ENCODE measurements at regions not wholly inside any gene's neighbourhood (a gene's known extent, or its start where the extent isn't known, plus 50 kb on each side); places are given as distances from the start of the nearest gene placed in this dataset.

DNA sequence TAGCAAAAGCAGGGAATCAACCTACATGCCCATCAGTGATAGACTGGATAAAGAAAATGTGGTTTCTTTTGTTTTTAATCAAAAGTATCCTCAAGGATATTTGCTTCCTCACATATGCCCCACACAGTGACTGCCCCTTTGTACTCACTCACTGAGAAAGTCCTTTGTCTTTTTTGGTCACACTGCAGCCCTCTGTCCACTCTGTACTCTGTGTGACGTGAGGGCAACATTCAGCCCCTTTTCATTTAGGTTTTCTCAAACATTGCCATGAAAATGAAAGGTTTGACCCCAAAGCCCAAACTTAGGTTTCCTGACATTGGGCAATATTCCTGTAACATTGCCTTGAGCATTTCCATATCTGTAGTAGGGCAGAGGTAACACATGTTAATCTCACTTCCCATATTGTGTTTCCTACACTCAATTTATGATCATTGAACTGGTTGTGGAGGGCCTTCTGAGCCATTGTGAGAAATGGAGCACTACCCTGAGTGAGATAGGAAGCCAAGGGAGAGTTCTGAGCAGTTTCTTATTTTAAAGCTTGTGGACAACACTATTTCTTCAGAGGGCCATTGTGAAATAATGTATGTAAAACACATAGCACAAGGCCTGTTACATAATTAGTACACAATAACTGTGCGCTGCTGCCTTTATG lies 501.9 kb upstream of the C1orf87 start:
- Histone ChIP-seq H3K27ac (no peak overlapping the region), H3K9ac (no peak overlapping the region), H3K4me3 (no peak overlapping the region), H3K36me3 (no peaks in the 10 kb centered on the region), H3K4me2 (peak overlapping the region in 6 of 11 experiments; percentile 1 to 50 (median 30); a peak in 5 of 22 replicates), H4K20me1 (no peaks in the 10 kb centered on the region), H3K27me3 (no peaks in the 10 kb centered on the region), H3K9me3 (replicated peaks in 1 of 11) (no peaks in the 10 kb centered on the region), H3K4me1 (peaks cover 0 to 21% (median 3%) of the 10 kb centered on the region in 10 experiments; a peak in 7 of 20 replicates)
- TF ChIP-seq Cebpa-rat (IDR thresholded peaks at IDR 0.05): peak in 2 of 11 experiments; percentile 0 to 13; a peak in 1 of 22 replicates

DNA sequence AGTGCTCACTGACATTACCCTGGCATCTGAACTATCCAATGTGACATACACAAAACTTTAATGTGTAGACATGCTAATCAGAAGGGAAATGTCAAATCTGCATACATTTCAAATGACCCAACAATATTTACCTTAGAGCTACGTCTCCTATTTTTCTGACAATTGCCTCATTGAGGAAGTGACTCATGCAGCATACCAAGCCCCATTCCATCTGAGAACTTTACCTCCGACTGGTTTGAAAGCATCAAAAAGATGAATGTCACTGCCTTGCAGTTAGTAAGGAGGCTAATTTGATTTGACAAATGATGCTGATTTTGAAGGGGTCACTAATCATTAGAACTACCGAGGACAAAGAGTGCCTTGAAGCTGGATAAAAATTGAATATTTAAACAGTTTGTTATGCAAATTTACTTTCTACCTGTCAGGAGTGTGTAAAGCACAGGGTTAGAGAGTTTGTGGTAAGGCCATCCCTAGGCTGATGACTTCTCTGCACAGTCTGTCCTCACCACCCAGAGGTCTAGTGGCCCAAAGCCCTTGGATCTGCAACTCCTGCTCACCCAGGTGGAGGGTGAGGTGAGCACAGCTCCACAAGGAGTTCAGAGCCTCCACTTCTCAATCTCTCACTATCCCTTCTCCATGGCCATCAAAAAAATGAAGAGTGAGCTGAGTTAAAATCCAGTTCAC lies 500.3 kb upstream of the C1orf87 start:
- no peak overlapping the region for H3K4me3 ChIP-seq
- peaks cover 0 to 21% (median 3%) of the 10 kb centered on the region in 10 experiments; a peak in 7 of 20 replicates for H3K4me1 ChIP-seq
- H4K20me1 ChIP-seq: no peaks in the 10 kb centered on the region
- no peak for TF ChIP-seq Cebpa-rat (IDR thresholded peaks at IDR 0.05)
- no peak overlapping the region for H3K9ac ChIP-seq
- peak overlapping the region in 4 of 11 experiments; percentile 7 to 40 (median 24); a peak in 4 of 22 replicates for H3K4me2 ChIP-seq
- no peaks in the 10 kb centered on the region for H3K9me3 ChIP-seq (replicated peaks in 1 of 11)
- H3K27ac ChIP-seq: no peak overlapping the region
- no peaks in the 10 kb centered on the region for H3K27me3 ChIP-seq
- no peaks in the 10 kb centered on the region for H3K36me3 ChIP-seq

- no peak overlapping the region for H3K27ac ChIP-seq
- H3K36me3 ChIP-seq: no peaks in the 10 kb centered on the region
- TF ChIP-seq Cebpa-rat (IDR thresholded peaks at IDR 0.05): no peak
- no peak overlapping the region for H3K4me3 ChIP-seq
- H4K20me1 ChIP-seq: no peaks in the 10 kb centered on the region
- peak overlapping the region in 3 of 11 experiments; percentile 12 to 32 (median 21); a peak in 3 of 22 replicates for H3K4me2 ChIP-seq
- no peaks in the 10 kb centered on the region for H3K9me3 ChIP-seq (replicated peaks in 1 of 11)
- H3K27me3 ChIP-seq: no peaks in the 10 kb centered on the region
- peaks cover 0 to 21% (median 3%) of the 10 kb centered on the region in 10 experiments; a peak in 7 of 20 replicates for H3K4me1 ChIP-seq
- H3K9ac ChIP-seq: no peak overlapping the region
These were observed 499.6 kb upstream of the C1orf87 start for GRCh38 chr1:60573121-60573520.

- Histone ChIP-seq H3K4me3 (no peak overlapping the region), H3K36me3 (no peaks in the 10 kb centered on the region), H4K20me1 (no peaks in the 10 kb centered on the region), H3K9me3 (replicated peaks in 1 of 11) (no peaks in the 10 kb centered on the region), H3K4me2 (no peak overlapping the region), H3K27ac (no peak overlapping the region), H3K4me1 (peaks cover 0 to 21% (median 3%) of the 10 kb centered on the region in 10 experiments; a peak in 7 of 20 replicates), H3K27me3 (no peaks in the 10 kb centered on the region), H3K9ac (no peak overlapping the region)
- no peak for TF ChIP-seq Cebpa-rat (IDR thresholded peaks at IDR 0.05)
These were observed 498.8 kb upstream of the C1orf87 start for GRCh38 chr1:60572378-60572777.

GRCh38 chr1:60571811-60572210 lies 498.2 kb upstream of the C1orf87 start:
- H3K36me3 ChIP-seq: no peaks in the 10 kb centered on the region
- H3K4me2 ChIP-seq: no peak overlapping the region
- no peaks in the 10 kb centered on the region for H3K9me3 ChIP-seq (replicated peaks in 1 of 11)
- no peak overlapping the region for H3K4me3 ChIP-seq
- no peak for TF ChIP-seq Cebpa-rat (IDR thresholded peaks at IDR 0.05)
- no peaks in the 10 kb centered on the region for H3K27me3 ChIP-seq
- no peaks in the 10 kb centered on the region for H4K20me1 ChIP-seq
- no peak overlapping the region for H3K9ac ChIP-seq
- no peak overlapping the region for H3K27ac ChIP-seq
- peaks cover 0 to 21% (median 3%) of the 10 kb centered on the region in 10 experiments; a peak in 7 of 20 replicates for H3K4me1 ChIP-seq

GRCh38 chr1:60569189-60569588 lies 495.6 kb upstream of the C1orf87 start:
- Histone ChIP-seq H3K4me3 (no peak overlapping the region), H3K27ac (no peak overlapping the region), H3K36me3 (no peaks in the 10 kb centered on the region), H3K9ac (no peak overlapping the region), H3K4me2 (no peak overlapping the region), H4K20me1 (no peaks in the 10 kb centered on the region), H3K27me3 (no peaks in the 10 kb centered on the region), H3K4me1 (peaks cover 5 to 13% (median 7%) of the 10 kb centered on the region in 10 experiments; a peak in 10 of 20 replicates), H3K9me3 (replicated peaks in 1 of 11) (no peaks in the 10 kb centered on the region)
- no peak for TF ChIP-seq Cebpa-rat (IDR thresholded peaks at IDR 0.05)

DNA sequence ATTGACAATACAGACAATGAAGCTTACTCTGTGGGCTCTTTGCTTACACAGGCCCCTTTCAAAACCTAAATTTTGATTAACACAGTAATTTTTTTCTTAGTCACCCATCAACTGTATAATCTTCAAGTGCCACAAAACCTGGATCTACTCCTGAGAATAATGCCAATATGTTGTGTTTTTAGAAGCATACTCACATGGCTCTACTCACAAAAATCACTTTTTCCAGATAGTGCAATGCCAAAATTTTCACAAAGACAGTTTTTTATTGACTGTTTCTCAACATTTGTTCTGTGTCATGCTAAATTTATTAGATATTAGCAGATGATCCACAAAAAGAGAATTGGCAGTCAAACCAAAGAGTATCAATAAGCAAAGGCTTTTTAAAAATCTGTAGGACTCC lies 493.7 kb upstream of the C1orf87 start:
- H3K4me1 ChIP-seq: peaks cover 0 to 7% (median 5%) of the 10 kb centered on the region in 10 experiments; a peak in 3 of 20 replicates
- H3K4me3 ChIP-seq: no peak overlapping the region
- H3K27ac ChIP-seq: no peak overlapping the region
- H3K4me2 ChIP-seq: no peak overlapping the region
- no peaks in the 10 kb centered on the region for H3K36me3 ChIP-seq
- no peak for TF ChIP-seq Cebpa-rat (IDR thresholded peaks at IDR 0.05)
- H3K27me3 ChIP-seq: no peaks in the 10 kb centered on the region
- H4K20me1 ChIP-seq: no peaks in the 10 kb centered on the region
- no peaks in the 10 kb centered on the region for H3K9me3 ChIP-seq (replicated peaks in 1 of 11)
- H3K9ac ChIP-seq: no peak overlapping the region

DNA sequence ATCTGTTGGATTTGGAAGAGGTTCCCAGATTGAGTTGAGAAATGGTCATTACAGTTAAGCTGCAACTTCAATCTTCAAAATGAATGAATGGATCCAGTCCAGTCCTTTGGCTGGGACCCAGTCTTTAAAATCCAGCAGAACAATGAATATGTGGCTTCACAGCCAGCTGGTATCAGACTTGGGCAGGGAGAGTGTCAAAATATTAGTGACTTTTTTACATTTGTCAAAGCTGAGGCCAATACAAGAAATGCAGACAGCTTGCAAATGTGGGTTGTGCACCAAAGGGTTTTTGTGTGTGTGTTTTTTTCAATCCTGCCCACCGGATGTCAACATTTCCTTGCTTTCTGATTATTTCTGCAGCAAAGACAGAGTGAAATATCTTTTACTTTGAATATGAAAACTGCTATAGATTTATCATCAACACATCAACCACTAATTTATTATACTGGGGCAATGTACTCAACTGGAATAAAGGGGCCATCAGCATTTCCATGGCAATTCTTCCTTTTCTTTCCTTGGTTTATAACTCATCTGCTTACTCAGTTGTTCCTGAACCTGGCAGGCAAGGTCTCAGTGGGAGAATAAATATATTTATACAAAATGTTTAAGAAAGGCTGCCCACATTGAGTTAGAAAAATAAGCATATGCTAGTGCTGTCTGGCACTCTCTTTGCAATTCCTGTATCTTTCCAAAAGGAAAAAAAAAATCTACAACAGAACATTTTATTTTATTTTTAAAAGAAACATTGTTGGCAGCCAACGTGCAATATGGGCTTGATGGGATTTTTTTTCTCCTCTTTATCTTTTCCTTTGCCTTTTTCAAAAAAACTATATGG lies 491.6 kb upstream of the C1orf87 start:
- no peak overlapping the region for H3K4me3 ChIP-seq
- no peaks in the 10 kb centered on the region for H3K36me3 ChIP-seq
- no peaks in the 10 kb centered on the region for H3K27me3 ChIP-seq
- TF ChIP-seq Cebpa-rat (IDR thresholded peaks at IDR 0.05): no peak
- H3K9ac ChIP-seq: no peak overlapping the region
- H3K27ac ChIP-seq: no peak overlapping the region
- H3K9me3 ChIP-seq (replicated peaks in 1 of 11): no peaks in the 10 kb centered on the region
- peaks cover 0 to 7% (median 5%) of the 10 kb centered on the region in 10 experiments; a peak in 3 of 20 replicates for H3K4me1 ChIP-seq
- H3K4me2 ChIP-seq: peak overlapping the region in 2 of 11 experiments; percentile 8 to 19; a peak in 1 of 22 replicates
- H4K20me1 ChIP-seq: no peaks in the 10 kb centered on the region
